Activated B cell treated with CpG ODN at 0.5 μM for 24 hours (primary cell): ENCODE measurements at regions not wholly inside any gene's neighbourhood (a gene's known extent, or its start where the extent isn't known, plus 50 kb on each side); places are given as distances from the start of the nearest gene placed in this dataset.

Experiments
- ATAC-seq: fragments of 200-7000 bp; cut with Tn5 transposase; one replicate; pipeline ENCODE4 v1.10.0; 2021; ENCODE audit warnings: low read depth, mild to moderate bottlenecking, moderate library complexity
- CTCF ChIA-PET: fragments of 350-600 bp; sonication (Branson Sonifier 250); formaldehyde crosslinking; loops from one replicate; lab custom pipeline; 2021; ENCODE audit warnings: antibody characterized with exemption; lab: Charles Lee
- POLR2A ChIA-PET: fragments of 350-600 bp; sonication (Branson Sonifier 250); formaldehyde crosslinking; loops from one replicate; lab custom pipeline; 2021; ENCODE audit warnings: antibody characterized with exemption; lab: Charles Lee
- DNase-seq: peaks from one replicate; pipeline ENCODE4 v3.0.0; 2022
- H3K27ac Mint-ChIP-seq: one replicate; pipeline ENCODE4 v1.8.0; 2020; ENCODE audit warnings: mixed read lengths
- H3K27me3 Mint-ChIP-seq: one replicate; pipeline ENCODE4 v1.8.0; 2021; ENCODE audit warnings: mixed read lengths
- H3K36me3 Mint-ChIP-seq: one replicate; pipeline ENCODE4 v1.8.0; 2021; ENCODE audit warnings: low read depth, mixed read lengths
- H3K4me1 Mint-ChIP-seq: one replicate; pipeline ENCODE4 v1.8.0; 2021; ENCODE audit warnings: mixed read lengths
- H3K4me3 Mint-ChIP-seq: one replicate; pipeline ENCODE4 v1.8.0; 2020; ENCODE audit warnings: mild to moderate bottlenecking, mixed read lengths
- H3K9me3 Mint-ChIP-seq: one replicate; pipeline ENCODE4 v1.8.0; 2020; ENCODE audit warnings: mixed read lengths
- CTCF ChIP-seq: fragments of 200-600 bp; IDR thresholded peaks from one replicate; pipeline ENCODE4 v1.8.0; 2022; ENCODE audit warnings: antibody characterized with exemption, mild to moderate bottlenecking
- intact Hi-C: fragments of 100-400 bp; cut with micrococcal nuclease; formaldehyde crosslinking; loops from one replicate; pipeline ENCODE4 v1.15.1; 2024

- ChIA-PET CTCF (no interaction called here), POLR2A (no interaction called here)
- ATAC-seq: no peak
- TF ChIP-seq CTCF: no peak
- no peak overlapping the region for H3K27ac Mint-ChIP-seq
- H3K4me1 Mint-ChIP-seq: no peaks in the 10 kb centered on the region
- intact Hi-C loops: no loop called here
- no peaks in the 10 kb centered on the region for H3K27me3 Mint-ChIP-seq
- peaks cover 7% of the 10 kb centered on the region for H3K9me3 Mint-ChIP-seq
- DNase-seq: no peak
- H3K36me3 Mint-ChIP-seq: no peaks in the 10 kb centered on the region
- H3K4me3 Mint-ChIP-seq: no peak overlapping the region
Measured at GRCh38 chr13:75135325-75135825, 346.6 kb downstream of the TBC1D4 start.

GRCh38 chr13:75132701-75133695, 349.0 kb downstream of the TBC1D4 start:
- no peak overlapping the region for H3K27ac Mint-ChIP-seq
- intact Hi-C loops: no loop called here
- ATAC-seq: no peak
- ChIA-PET CTCF (no interaction called here), POLR2A (no interaction called here)
- peaks cover 7% of the 10 kb centered on the region for H3K9me3 Mint-ChIP-seq
- no peak for TF ChIP-seq CTCF
- no peaks in the 10 kb centered on the region for H3K36me3 Mint-ChIP-seq
- no peak for DNase-seq
- no peaks in the 10 kb centered on the region for H3K27me3 Mint-ChIP-seq
- no peaks in the 10 kb centered on the region for H3K4me1 Mint-ChIP-seq
- H3K4me3 Mint-ChIP-seq: no peak overlapping the region

- TF ChIP-seq CTCF: no peak
- Mint-ChIP-seq H3K27me3 (no peaks in the 10 kb centered on the region), H3K4me3 (no peak overlapping the region), H3K36me3 (no peaks in the 10 kb centered on the region), H3K9me3 (peaks cover 3% of the 10 kb centered on the region), H3K4me1 (no peaks in the 10 kb centered on the region), H3K27ac (no peak overlapping the region)
- POLR2A ChIA-PET: no interaction called here
- ATAC-seq (no peak), DNase-seq (no peak)
- CTCF ChIA-PET: no interaction called here
- intact Hi-C loops: no loop called here
Measured at GRCh38 chr13:75129331-75129730, 352.6 kb downstream of the TBC1D4 start.

GRCh38 chr13:75124415-75124814, 357.6 kb downstream of the TBC1D4 start:
- TF ChIP-seq CTCF: no peak
- CTCF ChIA-PET: no interaction called here
- DNase-seq (no peak), ATAC-seq (no peak)
- H3K36me3 Mint-ChIP-seq: no peaks in the 10 kb centered on the region
- no peak overlapping the region for H3K4me3 Mint-ChIP-seq
- peaks cover 3% of the 10 kb centered on the region for H3K9me3 Mint-ChIP-seq
- intact Hi-C loops: no loop called here
- H3K4me1 Mint-ChIP-seq: no peaks in the 10 kb centered on the region
- H3K27me3 Mint-ChIP-seq: no peaks in the 10 kb centered on the region
- POLR2A ChIA-PET: no interaction called here
- no peak overlapping the region for H3K27ac Mint-ChIP-seq

- Mint-ChIP-seq H3K27ac (no peak overlapping the region), H3K36me3 (no peaks in the 10 kb centered on the region), H3K4me3 (no peak overlapping the region), H3K9me3 (peaks cover 3% of the 10 kb centered on the region), H3K4me1 (no peaks in the 10 kb centered on the region), H3K27me3 (no peaks in the 10 kb centered on the region)
- no peak for DNase-seq
- TF ChIP-seq CTCF: no peak
- CTCF ChIA-PET: no interaction called here
- POLR2A ChIA-PET: no interaction called here
- intact Hi-C loops: no loop called here
- no peak for ATAC-seq
Measured at GRCh38 chr13:75123428-75123827, 358.5 kb downstream of the TBC1D4 start.
